AG04449 (cell line): ENCODE measurements at regions not wholly inside any gene's neighbourhood (a gene's known extent, or its start where the extent isn't known, plus 50 kb on each side); places are given as distances from the start of the nearest gene placed in this dataset.

Experiments used
- CTCF ChIA-PET: fragments of 350-600 bp; formaldehyde crosslinking; extraction: SDS; loops from one replicate; lab custom pipeline; 2021; ENCODE audit warnings: antibody characterized with exemption; lab: Yijun Ruan, JAX
- POLR2A ChIA-PET: fragments of 400-600, 350-600 bp; formaldehyde crosslinking; extraction: SDS; loops from one replicate; lab custom pipeline; 2020; ENCODE audit warnings: antibody characterized with exemption, inconsistent platforms; lab: Yijun Ruan, JAX
- DNase-seq: peaks from one replicate; pipeline ENCODE4 v3.0.0-alpha.2; 2010; ENCODE audit warnings: low read depth, low spot score
- H3K4me3 ChIP-seq: 2 replicates; pipeline ENCODE4 v1.5.1; 2011; ENCODE audit warnings: low read depth, mild to moderate bottlenecking, control low read depth, low read length
- TF ChIP-seq, protein P1 (sequence below): IDR thresholded peaks from one replicate; pipeline ENCODE4 v1.5.1; 2011; ENCODE audit warnings: mild to moderate bottlenecking, moderate library complexity, low read length, control low read depth, inconsistent platforms; ENCODE audit not compliant: insufficient read depth; ENCODE audit errors: missing control alignments

DNA sequence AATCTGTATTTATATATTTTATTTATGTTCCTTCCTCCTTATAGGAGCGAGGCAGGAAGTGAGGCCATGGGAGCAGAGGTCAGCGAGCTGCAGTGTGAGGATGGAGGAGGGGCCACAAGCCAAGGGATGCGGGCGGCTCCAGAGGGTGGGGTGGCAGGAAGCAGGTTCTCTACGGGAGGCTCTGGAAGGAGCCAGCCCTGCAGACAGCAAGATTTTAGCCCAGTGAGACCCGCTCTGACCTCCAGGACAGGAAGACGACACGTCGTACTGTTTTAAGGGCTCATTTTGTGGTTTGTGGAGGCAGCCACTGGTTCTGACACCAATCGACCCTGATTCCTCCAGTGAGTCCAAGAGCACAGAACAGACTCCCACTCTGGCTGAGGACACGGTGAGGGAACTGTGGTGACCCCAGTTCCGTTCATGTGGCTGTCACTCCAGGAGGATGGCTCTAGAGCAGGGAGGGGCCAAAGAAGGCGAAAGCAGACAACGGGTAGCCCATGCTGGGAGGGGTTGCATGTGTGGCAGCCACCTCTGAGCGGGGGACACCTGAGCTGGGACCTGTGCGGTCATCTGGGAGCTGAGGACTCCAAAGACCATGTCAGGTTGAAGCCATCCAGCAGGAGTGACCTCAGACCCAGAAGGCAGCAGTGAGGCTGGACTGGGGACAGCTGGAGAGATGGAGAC lies 100.1 kb upstream of the BHLHE23 start:
- TF ChIP-seq, protein P1, sequence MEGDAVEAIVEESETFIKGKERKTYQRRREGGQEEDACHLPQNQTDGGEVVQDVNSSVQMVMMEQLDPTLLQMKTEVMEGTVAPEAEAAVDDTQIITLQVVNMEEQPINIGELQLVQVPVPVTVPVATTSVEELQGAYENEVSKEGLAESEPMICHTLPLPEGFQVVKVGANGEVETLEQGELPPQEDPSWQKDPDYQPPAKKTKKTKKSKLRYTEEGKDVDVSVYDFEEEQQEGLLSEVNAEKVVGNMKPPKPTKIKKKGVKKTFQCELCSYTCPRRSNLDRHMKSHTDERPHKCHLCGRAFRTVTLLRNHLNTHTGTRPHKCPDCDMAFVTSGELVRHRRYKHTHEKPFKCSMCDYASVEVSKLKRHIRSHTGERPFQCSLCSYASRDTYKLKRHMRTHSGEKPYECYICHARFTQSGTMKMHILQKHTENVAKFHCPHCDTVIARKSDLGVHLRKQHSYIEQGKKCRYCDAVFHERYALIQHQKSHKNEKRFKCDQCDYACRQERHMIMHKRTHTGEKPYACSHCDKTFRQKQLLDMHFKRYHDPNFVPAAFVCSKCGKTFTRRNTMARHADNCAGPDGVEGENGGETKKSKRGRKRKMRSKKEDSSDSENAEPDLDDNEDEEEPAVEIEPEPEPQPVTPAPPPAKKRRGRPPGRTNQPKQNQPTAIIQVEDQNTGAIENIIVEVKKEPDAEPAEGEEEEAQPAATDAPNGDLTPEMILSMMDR: no peak
- no peak overlapping the region for H3K4me3 ChIP-seq
- no peak for DNase-seq
- POLR2A ChIA-PET: no interaction called here
- CTCF ChIA-PET: no interaction called here

DNA sequence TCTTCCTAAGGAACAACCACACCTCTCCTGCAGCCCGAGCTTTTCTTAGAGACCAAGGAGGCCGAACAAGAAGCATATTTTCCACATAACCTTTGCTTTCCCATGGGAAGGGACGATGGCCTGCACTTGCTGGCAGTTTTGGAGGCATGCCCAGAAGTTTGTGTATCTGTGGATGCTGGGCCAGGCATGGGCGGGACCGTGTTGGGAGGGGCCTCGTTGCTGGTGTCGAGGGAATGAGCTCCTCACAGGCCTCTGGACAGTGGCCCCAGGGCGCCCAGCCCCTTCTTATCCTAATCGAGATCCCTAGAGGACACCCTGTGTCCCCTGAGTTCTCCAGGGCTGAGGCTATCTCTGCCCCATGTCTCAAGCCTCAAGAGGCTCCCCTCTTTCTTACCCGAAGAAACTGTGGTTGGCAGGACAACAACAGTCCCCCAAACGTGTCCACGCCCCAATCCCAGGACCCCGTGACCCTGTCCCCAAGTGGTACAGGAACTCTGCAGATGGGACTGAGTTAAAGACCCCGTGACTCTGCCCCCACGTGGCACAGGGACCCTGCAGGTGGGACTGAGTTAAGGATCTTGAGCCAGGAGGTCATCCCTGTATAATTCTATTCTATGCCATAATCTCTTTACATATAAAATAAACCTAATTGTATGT lies 99.5 kb upstream of the BHLHE23 start:
- ChIA-PET CTCF (no interaction called here), POLR2A (interaction anchor here (0.5 kb wide), 1 partner anchor 932 kb away, joined by 3 read pairs; no protein-coding TSS in a partner anchor)
- DNase-seq: no peak
- TF ChIP-seq, protein P1: no peak
- H3K4me3 ChIP-seq: no peak overlapping the region

DNA sequence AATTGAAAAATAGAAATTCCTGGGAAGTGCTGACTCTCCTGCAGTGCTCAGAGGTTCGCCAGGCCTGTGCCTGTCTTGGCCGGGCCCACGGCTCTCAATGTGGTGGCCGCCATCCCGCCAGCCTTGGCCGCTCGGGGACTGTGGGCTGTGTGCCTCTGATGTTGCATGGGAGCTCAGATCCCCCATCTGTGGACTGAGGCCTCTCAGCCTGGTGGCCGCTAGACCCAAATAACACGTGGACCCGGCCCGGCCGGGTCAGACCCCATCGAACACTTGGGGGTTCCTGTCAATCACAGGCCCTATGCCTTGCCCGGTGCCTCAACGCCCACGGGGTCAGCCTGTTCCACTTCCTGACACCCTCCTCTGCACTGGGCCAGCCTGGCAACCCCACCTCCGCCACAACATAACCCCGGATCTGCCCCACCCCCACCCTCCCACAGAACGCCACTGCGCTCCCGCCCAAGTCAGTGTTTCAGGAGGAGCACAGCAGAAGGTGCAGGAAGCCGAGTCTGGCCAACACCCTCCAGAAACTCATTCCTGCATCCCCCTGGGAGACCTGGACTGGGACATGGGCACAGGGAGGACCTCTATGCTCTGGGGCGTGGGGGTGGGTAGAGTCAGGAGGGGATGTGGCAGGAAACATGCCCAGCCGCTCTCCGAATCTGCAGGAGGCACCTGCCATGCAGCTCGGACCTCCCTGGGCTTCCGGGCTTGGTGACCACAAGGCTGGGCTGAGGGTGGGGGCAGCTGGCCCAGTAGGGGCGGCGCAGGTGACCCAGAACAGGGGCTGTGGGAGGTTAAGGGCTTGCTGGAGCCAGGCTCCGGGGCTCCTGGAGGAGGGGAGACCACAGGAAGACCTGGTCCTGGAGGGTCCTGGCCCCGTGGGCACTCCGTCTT lies 98.7 kb upstream of the BHLHE23 start:
- TF ChIP-seq, protein P1: no peak
- no peak for DNase-seq
- CTCF ChIA-PET: no interaction called here
- POLR2A ChIA-PET: interaction anchor here (0.5 kb wide), 1 partner anchor 933 kb away, joined by 3 read pairs; no protein-coding TSS in a partner anchor
- H3K4me3 ChIP-seq: no peak overlapping the region

DNA sequence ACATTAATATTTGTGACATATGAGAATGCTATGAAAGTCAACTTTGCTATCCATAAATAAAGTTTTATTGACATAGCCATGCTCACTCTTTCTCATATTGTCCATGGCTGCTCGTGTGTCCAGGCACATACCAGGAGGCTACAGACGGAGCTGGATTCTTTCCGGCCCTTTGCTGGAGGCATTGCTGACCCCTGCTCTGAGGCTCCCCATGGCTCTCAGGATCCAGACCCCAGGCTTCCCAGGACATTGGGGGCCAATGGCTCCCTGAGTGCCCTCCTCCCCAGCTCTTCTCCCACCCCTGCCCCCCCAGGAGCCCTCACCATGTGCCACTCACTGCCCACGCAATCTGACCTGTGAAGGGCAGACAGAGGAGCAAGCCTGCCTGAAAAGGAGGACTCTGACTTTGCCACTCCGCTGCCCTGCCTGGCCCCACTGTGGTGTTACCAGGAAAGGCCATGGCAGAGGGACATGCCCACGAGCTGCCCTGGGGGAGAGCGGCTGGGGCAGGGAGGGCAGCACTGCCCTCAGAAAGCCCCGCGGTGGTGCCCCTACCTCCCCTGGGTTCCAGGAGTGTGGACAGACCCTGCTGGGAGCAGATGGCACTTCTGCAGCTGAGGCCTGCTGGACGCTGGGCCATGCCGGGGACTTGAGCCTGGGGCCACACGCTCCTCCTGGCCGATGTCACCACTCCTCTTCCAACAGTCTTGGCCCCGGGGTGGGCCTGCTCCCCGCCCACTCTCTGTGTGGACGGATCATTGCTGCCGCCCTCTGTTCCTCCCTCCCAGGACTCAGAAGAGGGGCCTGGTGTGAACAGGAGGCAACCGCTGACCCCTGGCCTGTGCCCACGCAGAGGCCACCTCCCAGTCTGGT lies 97.8 kb upstream of the BHLHE23 start:
- TF ChIP-seq, protein P1: no peak
- no peak for DNase-seq
- ChIA-PET CTCF (no interaction called here), POLR2A (no interaction called here)
- H3K4me3 ChIP-seq: no peak overlapping the region

DNA sequence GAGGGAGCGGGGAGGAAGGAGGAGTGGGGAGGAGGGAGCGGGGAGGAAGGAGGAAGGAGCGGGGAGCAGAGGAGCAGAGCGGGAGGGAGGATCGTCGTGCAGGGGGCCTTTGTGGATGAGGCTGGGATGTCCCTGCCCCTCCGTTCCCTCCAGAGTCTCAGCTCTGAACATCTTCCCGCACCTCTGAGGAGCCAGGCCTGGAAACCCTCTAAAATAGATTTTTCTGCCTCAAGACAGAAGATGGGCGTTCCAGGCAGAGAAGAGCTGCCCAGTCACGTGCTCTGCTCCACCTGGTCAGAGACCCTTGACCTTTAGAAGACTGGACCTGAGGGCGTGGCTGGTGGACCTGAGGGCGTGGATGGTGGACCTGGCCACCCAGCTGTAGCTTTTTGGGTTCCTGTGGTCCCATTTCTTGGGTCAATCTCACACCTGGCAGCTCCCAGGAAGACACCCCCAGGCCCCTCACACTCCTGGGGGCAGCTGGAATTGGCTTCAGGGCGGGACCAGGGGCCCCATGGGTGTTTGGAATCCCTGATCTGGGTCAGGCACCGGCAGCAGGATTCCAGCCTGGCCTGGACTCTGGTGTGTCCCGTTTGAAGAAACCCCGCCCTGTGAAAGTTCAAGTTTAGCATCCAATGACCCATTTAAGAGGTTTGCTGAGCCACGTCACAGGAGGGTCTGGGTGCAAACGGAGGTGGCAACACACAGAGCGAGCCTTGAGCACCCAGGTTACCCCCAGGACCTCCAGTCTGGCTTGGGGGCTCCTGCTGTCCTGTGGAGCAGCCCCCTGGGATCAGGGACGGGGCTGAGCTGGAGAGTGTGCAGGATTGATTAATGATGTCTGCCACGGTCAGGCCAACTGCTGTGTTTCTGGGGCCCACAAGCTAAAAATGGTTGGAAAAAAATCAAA lies 96.9 kb upstream of the BHLHE23 start:
- ChIA-PET CTCF (no interaction called here), POLR2A (no interaction called here)
- no peak for DNase-seq
- no peak overlapping the region for H3K4me3 ChIP-seq
- TF ChIP-seq, protein P1: no peak
